ENCODE measurements at regions not wholly inside any gene's neighbourhood (a gene's known extent, or its start where the extent isn't known, plus 50 kb on each side); places are given as distances from the start of the nearest gene placed in this dataset.

DNA sequence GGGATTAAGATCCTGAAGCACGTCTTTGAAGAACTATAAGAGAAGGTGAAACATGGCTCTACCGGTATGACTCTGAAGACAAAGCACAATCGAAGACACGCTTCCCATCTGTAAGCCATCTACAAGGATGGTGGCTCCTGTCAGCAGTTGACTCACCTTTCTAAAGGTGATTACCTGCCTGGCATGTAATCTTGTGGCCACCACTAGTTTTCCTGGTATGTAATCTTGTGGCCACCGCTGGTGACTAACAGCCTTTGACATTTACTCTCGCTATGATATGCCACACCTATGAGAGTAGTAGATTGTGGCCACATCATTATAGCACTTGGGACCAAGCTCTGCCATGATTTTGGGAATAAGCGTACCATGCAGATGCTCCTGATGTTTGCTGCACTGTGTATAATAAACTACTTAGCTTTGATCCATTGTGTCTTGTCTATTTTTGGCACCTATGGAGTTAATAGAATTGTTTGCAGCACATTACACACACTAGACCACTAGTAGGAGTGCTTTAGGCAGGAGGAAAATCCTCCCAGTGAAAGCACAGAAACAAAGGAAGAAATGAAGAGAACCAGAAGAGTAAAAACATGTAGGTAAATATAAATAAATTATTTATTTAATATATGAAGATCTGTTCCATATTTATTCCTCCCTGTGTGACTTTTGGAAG is 59.8 kb downstream of the VAX1 start:
- Mint-ChIP-seq H3K36me3 (no peaks in the 10 kb centered on the region), H3K4me3 (no peak overlapping the region), H3K9me3 (no peaks in the 10 kb centered on the region), H3K27me3 (no peaks in the 10 kb centered on the region), H3K27ac (no peak overlapping the region), H3K4me1 (ENCODE audit: low read depth) (no peaks in the 10 kb centered on the region)
- POLR2A ChIA-PET, result no interaction called here
- intact Hi-C loops (cut with micrococcal nuclease), result no loop called here
- CTCF ChIA-PET, result no interaction called here
- no peak for DNase-seq

DNA sequence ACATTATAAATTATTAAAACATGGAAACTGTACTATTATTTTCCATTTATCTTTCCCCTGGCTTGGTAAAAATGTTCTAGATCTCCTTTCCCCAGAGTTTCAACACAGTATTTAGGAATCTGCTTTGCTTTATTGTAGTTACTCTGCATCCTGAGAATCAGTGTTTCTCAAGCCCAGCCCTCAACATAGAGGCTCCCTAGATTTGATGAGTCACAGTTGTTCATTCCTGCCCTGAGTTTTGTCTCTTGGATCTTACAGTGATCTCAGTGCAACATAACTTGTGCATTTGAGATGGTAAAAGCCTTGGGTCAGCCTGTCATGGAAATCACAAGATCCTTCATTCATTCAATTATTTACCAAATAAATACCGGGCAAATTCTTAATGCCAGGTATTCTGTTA is 63.0 kb downstream of the VAX1 start:
- peaks cover 4% of the 10 kb centered on the region for H3K27me3 Mint-ChIP-seq
- POLR2A ChIA-PET, result no interaction called here

DNA sequence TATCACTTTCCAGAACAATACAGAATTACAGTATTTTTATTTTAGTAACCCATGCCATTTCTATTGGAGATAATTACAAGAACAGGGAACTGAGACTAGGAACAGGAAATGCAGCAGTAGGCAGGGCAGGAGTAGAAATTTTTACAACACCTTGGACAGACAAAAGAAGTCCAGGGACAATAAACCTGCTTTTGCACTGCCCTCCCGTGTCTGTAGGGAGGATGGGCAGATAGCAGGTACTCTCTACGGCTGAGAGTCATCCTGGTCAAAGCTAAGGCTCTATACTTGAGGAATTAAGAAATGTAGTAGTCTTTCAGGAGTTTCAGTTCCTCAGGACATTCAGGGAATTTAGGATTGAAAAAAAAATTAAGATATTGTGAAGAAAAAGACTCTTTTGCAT is 63.4 kb downstream of the VAX1 start:
- peaks cover 4% of the 10 kb centered on the region for H3K27me3 Mint-ChIP-seq
- H3K27ac Mint-ChIP-seq, result no peak overlapping the region
- CTCF ChIA-PET, result no interaction called here
- DNase-seq, result no peak
- POLR2A ChIA-PET, result no interaction called here
- H3K4me3 Mint-ChIP-seq, result no peak overlapping the region
- no peaks in the 10 kb centered on the region for H3K4me1 Mint-ChIP-seq (ENCODE audit: low read depth)
- no peaks in the 10 kb centered on the region for H3K9me3 Mint-ChIP-seq
- intact Hi-C loops (cut with micrococcal nuclease), result no loop called here
- no peaks in the 10 kb centered on the region for H3K36me3 Mint-ChIP-seq

More for the DNA sequence above, 63.0 kb downstream of the VAX1 start:
- DNase-seq, result no peak
- Mint-ChIP-seq H3K27ac (no peak overlapping the region), H3K4me1 (ENCODE audit: low read depth) (no peaks in the 10 kb centered on the region), H3K9me3 (no peaks in the 10 kb centered on the region), H3K4me3 (no peak overlapping the region), H3K36me3 (no peaks in the 10 kb centered on the region)
- CTCF ChIA-PET, result no interaction called here
- intact Hi-C loops (cut with micrococcal nuclease), result no loop called here

DNA sequence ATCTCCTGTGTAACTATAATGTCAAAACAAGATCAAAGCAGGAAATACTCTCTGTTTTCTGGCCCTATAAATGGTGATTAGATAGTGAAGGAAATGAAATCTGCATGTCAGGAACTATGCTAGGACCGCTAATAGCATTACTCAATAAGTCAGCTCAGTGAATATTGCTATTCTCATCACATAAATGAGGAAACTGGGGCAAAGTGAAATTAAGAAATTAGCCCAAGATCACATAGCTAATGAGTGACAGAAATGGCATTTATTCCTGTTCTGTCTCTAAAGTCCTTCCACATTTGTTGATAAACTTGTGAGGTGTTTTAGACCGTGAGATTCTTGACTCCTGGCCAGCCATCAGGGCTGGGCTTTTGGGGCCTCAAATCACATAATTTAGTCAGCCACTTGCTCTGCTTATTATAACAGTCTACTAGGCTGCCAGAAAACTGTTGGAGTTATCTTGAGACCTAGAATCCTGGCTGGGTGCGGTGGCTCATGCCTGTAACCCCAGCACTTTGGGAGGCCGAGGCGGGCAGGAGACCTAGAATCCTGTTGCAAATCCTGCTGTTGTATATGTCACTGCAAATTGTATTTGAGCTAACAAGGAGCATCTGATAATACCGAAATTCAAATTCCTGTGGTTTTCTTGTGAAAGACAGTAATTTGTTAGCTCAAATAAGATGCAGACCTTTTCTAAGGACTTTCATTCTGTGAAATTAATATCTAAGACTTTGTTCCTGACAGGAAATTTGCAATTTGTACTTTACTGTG is 66.5 kb upstream of the SHTN1 start:
- H3K36me3 Mint-ChIP-seq, result no peaks in the 10 kb centered on the region
- ChIA-PET CTCF (interaction anchor here (1.5 kb wide), 1 partner anchor 275 kb away, joined by 3 read pairs; no protein-coding TSS in a partner anchor), POLR2A (no interaction called here)
- no peak overlapping the region for H3K27ac Mint-ChIP-seq
- no peak overlapping the region for H3K4me3 Mint-ChIP-seq
- H3K4me1 Mint-ChIP-seq (ENCODE audit: low read depth), result no peaks in the 10 kb centered on the region
- intact Hi-C loops (cut with micrococcal nuclease), result no loop called here
- peaks cover 7% of the 10 kb centered on the region for H3K27me3 Mint-ChIP-seq
- DNase-seq, result no peak
- no peaks in the 10 kb centered on the region for H3K9me3 Mint-ChIP-seq

All from activated CD4-positive, alpha-beta memory T cell treated with anti-CD3 and anti-CD28 coated beads for 36 hours (primary cell).